Neuronal stem cell (in vitro differentiated cells): ENCODE measurements at regions not wholly inside any gene's neighbourhood (a gene's known extent, or its start where the extent isn't known, plus 50 kb on each side); places are given as distances from the start of the nearest gene placed in this dataset.

Source experiments
- DNase-seq: peaks from one replicate; pipeline ENCODE4 v3.0.0-alpha.2; 2013; ENCODE audit warnings: low spot score
- H2AFZ ChIP-seq: one replicate; pipeline ENCODE4 v1.6.1; 2013; ENCODE audit warnings: mild to moderate bottlenecking, low read length, inconsistent platforms
- H2AK5ac ChIP-seq: 2 replicates; pipeline ENCODE4 v1.6.1; 2013; ENCODE audit warnings: low read depth, mild to moderate bottlenecking, inconsistent platforms, low read length, moderate library complexity, mixed read lengths
- H2BK120ac ChIP-seq: 2 replicates; pipeline ENCODE4 v1.6.1; 2013; ENCODE audit warnings: low read depth, mild to moderate bottlenecking, inconsistent platforms, low read length, moderate library complexity, mixed read lengths
- H2BK12ac ChIP-seq: one replicate; pipeline ENCODE4 v1.6.1; 2013; ENCODE audit warnings: low read length, inconsistent platforms
- H2BK15ac ChIP-seq: 2 replicates; pipeline ENCODE4 v1.6.1; 2013; ENCODE audit warnings: mild to moderate bottlenecking, low read length, inconsistent platforms, mixed read lengths
- H2BK5ac ChIP-seq: one replicate; pipeline ENCODE4 v1.6.1; 2013; ENCODE audit warnings: inconsistent platforms, mild to moderate bottlenecking, low read length, moderate library complexity
- H3K14ac ChIP-seq: one replicate; pipeline ENCODE4 v1.6.1; 2013; ENCODE audit warnings: low read length, inconsistent platforms
- H3K18ac ChIP-seq: 2 replicates; pipeline ENCODE4 v1.6.1; 2013; ENCODE audit warnings: low read length, inconsistent platforms
- H3K23ac ChIP-seq: 2 replicates; pipeline ENCODE4 v1.6.1; 2013; ENCODE audit warnings: low read depth, mild to moderate bottlenecking, mixed read lengths, low read length, inconsistent platforms; ENCODE audit not compliant: poor library complexity
- H3K27ac ChIP-seq: replicated peaks from 3 replicates; pipeline ENCODE4 v1.5.1; 2013; ENCODE audit warnings: low read length, inconsistent platforms
- H3K27me3 ChIP-seq, 3 experiments: 2 replicates each; pipeline ENCODE4 v1.6.1; 2013; ENCODE audit warnings: low read length in 3 of 3, mild to moderate bottlenecking in 2 of 3, inconsistent platforms in 1 of 3, low read depth in 1 of 3, mixed read lengths in 1 of 3, moderate library complexity in 1 of 3; ENCODE audit not compliant: control insufficient read depth in 3 of 3, insufficient read depth in 3 of 3
- H3K36me3 ChIP-seq, 2 donors: replicated peaks in 1 of 2; 2 replicates each; pipeline ENCODE4 v1.6.1; 2013; ENCODE audit warnings: low read length in 2 of 2; ENCODE audit not compliant: control insufficient read depth in 2 of 2, insufficient read depth in 2 of 2
- H3K4ac ChIP-seq: 2 replicates; pipeline ENCODE4 v1.6.1; 2013; ENCODE audit warnings: inconsistent platforms, mild to moderate bottlenecking, low read length, moderate library complexity
- H3K4me1 ChIP-seq, 2 donors: 1 replicate in 1 of 2; 2 replicates in 1 of 2; pipeline ENCODE4 v1.6.1; 2013; ENCODE audit warnings: low read length in 2 of 2, low read depth in 1 of 2; ENCODE audit not compliant: control insufficient read depth in 2 of 2, insufficient read depth in 1 of 2
- H3K4me2 ChIP-seq: one replicate; pipeline ENCODE4 v1.6.1; 2013; ENCODE audit warnings: mild to moderate bottlenecking, low read length, inconsistent platforms; ENCODE audit not compliant: insufficient read depth, poor library complexity, severe bottlenecking
- H3K4me3 ChIP-seq, 2 donors: 2 replicates each; pipeline ENCODE4 v1.5.1; 2013; ENCODE audit warnings: low read length in 2 of 2, mild to moderate bottlenecking in 2 of 2, inconsistent platforms in 1 of 2, moderate library complexity in 1 of 2
- H3K79me1 ChIP-seq: one replicate; pipeline ENCODE4 v1.6.1; 2013; ENCODE audit warnings: low read depth, mild to moderate bottlenecking, inconsistent platforms, low read length, moderate library complexity
- H3K9ac ChIP-seq: one replicate; pipeline ENCODE4 v1.6.1; 2013; ENCODE audit warnings: mild to moderate bottlenecking, low read depth, low read length, inconsistent platforms; ENCODE audit not compliant: poor library complexity
- H3K9me3 ChIP-seq, 2 donors: replicated peaks in 1 of 2; 2 replicates each; pipeline versions ENCODE3 to v1.6.1; 2013; ENCODE audit warnings: low read length in 2 of 2, mild to moderate bottlenecking in 2 of 2, inconsistent platforms in 1 of 2, low read depth in 1 of 2, mixed read lengths in 1 of 2, moderate library complexity in 1 of 2; ENCODE audit not compliant: control insufficient read depth in 2 of 2, insufficient read depth in 1 of 2
- H4K8ac ChIP-seq: one replicate; pipeline ENCODE4 v1.6.1; 2013; ENCODE audit warnings: low read depth, mild to moderate bottlenecking, inconsistent platforms, low read length, moderate library complexity
- H4K91ac ChIP-seq: one replicate; pipeline ENCODE4 v1.6.1; 2013; ENCODE audit warnings: low read length, low read depth, mild to moderate bottlenecking, inconsistent platforms; ENCODE audit not compliant: poor library complexity
- WGBS, 2 donors: extraction: QIAGEN DNeasy Blood & Tissue Kit; methylation state at CpG; one replicate each; pipeline ENCODE4 v1.1.7; 2013; ENCODE audit warnings: missing lambda C conversion rate in 2 of 2, mixed read lengths in 1 of 2; ENCODE audit not compliant: insufficient read length in 2 of 2, insufficient replicate concordance in 1 of 2; ENCODE audit errors: extremely low coverage in 2 of 2; 5-methylcytosine and 5-hydroxymethylcytosine counted together

DNA sequence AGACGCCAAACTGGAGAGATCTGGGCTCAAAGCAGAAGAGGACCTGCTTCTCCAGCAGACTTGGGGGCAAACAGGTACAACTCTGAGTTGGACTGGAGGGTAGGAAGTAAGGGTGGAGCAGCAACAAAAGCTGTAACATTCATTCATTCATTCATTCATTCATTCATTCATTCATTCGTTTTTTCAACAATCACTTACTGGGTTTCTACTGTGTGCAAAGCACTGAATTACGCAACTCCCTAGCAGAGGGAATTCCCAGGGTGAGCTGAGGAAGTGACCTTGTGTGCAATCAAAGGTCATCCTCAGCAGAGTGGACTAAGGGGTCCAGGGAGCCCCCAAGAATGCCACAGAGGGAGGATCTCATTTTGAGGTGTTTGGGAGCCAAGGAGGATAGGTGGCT is 231.1 kb upstream of the SDK2 start:
- WGBS, 2 donors: no CpG with 5 or more reads among the region's 3 CpGs
- no peak overlapping the region for H4K8ac ChIP-seq
- DNase-seq: no peak
- peaks cover 0 to 19% (median 0%) of the 10 kb centered on the region in 3 experiments for H3K27me3 ChIP-seq
- no peak overlapping the region for H3K14ac ChIP-seq
- no peak overlapping the region for H2BK15ac ChIP-seq
- H3K9ac ChIP-seq: no peak overlapping the region
- H2BK120ac ChIP-seq: no peak overlapping the region
- no peak overlapping the region for H3K27ac ChIP-seq
- H3K18ac ChIP-seq: no peak overlapping the region
- no peak overlapping the region for H4K91ac ChIP-seq
- H3K79me1 ChIP-seq: no peaks in the 10 kb centered on the region
- no peaks in the 10 kb centered on the region for H3K9me3 ChIP-seq
- no peaks in the 10 kb centered on the region for H3K36me3 ChIP-seq
- H3K4me2 ChIP-seq: no peak overlapping the region
- peaks cover 0 to 5% of the 10 kb centered on the region in 2 donors for H3K4me1 ChIP-seq
- H3K23ac ChIP-seq: no peak overlapping the region
- H2BK12ac ChIP-seq: no peak overlapping the region
- H3K4ac ChIP-seq: no peak overlapping the region
- no peak overlapping the region for H2AK5ac ChIP-seq
- no peak overlapping the region for H2AFZ ChIP-seq
- H3K4me3 ChIP-seq: no peak overlapping the region
- H2BK5ac ChIP-seq: no peak overlapping the region

DNA sequence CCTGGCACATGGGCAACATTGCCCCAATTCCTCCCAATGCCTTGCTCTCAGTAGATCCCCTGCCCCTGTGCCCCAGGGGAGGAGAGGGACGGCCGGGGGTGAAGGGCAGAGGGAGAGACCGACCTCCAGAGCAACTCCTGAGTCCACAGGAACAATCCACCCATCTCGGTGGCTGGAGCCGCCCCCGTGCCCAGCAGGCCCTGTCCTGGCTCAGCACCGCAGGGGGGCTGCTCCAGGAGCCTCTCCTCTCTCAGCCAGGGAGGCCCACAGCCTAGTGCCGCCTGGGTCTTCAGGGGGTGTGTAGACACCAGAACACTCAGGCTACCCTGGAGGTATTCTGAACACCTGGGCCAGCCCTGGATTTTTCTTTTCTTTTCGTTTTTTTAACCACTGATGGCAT is 233.7 kb upstream of the SDK2 start:
- Histone ChIP-seq H2BK5ac (no peak overlapping the region), H4K8ac (no peak overlapping the region), H4K91ac (no peak overlapping the region), H3K23ac (no peak overlapping the region), H2AFZ (no peak overlapping the region), H3K9ac (no peak overlapping the region), H3K4ac (no peak overlapping the region), H3K14ac (no peak overlapping the region), H3K18ac (no peak overlapping the region), H2BK120ac (no peak overlapping the region), H2BK15ac (peak overlapping the region; percentile 7), H3K27ac (no peak overlapping the region), H3K4me2 (no peak overlapping the region), H2BK12ac (no peak overlapping the region), H3K27me3 (peaks cover 0 to 19% (median 0%) of the 10 kb centered on the region in 3 experiments), H2AK5ac (no peak overlapping the region), H3K79me1 (no peaks in the 10 kb centered on the region), H3K4me1 (peaks cover 0 to 5% of the 10 kb centered on the region in 2 donors), H3K36me3 (no peaks in the 10 kb centered on the region), H3K9me3 (no peaks in the 10 kb centered on the region), H3K4me3 (no peak overlapping the region)
- WGBS, 2 donors: no CpG with 5 or more reads among the region's 9 CpGs
- DNase-seq: no peak

- Histone ChIP-seq H4K8ac (no peak overlapping the region), H4K91ac (no peak overlapping the region), H2BK5ac (no peak overlapping the region), H3K36me3 (no peaks in the 10 kb centered on the region), H3K9me3 (no peaks in the 10 kb centered on the region), H2AFZ (no peak overlapping the region), H3K4me3 (no peak overlapping the region), H2BK12ac (no peak overlapping the region), H3K27me3 (peaks cover 0 to 19% (median 0%) of the 10 kb centered on the region in 3 experiments), H2AK5ac (no peak overlapping the region), H3K4ac (no peak overlapping the region), H3K79me1 (no peaks in the 10 kb centered on the region), H3K4me1 (peaks cover 0 to 5% of the 10 kb centered on the region in 2 donors), H3K9ac (no peak overlapping the region), H2BK15ac (no peak overlapping the region), H3K23ac (no peak overlapping the region), H2BK120ac (no peak overlapping the region), H3K4me2 (no peak overlapping the region), H3K14ac (no peak overlapping the region), H3K27ac (no peak overlapping the region), H3K18ac (no peak overlapping the region)
- no CpG with 5 or more reads among the region's 14 CpGs for WGBS, 2 donors
- DNase-seq: no peak
These were observed 234.7 kb upstream of the SDK2 start for GRCh38 chr17:73878923-73879322.

DNA sequence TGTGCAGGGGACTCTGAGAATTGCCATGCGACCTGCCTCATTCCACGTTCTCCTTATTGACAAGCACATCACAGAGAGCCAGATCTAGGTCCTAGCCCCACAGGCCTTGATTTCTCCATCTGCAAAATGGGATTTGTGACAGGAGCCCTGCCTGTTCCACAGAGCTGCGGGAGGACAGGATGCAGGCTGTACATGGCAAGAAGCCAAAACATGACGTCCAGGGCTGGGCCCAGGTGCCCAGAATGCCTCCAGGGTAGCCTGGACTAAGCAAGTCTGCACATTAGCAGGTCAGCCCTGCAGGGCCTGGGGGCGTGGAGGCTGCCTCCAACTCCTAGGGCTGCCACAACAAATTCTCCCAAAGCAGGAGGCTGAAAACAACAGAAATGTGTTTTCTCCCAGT is 235.7 kb upstream of the SDK2 start:
- Histone ChIP-seq H2BK120ac (no peak overlapping the region), H3K4me1 (peaks cover 0 to 4% of the 10 kb centered on the region in 2 donors), H3K23ac (no peak overlapping the region)

More for the DNA sequence above, 235.7 kb upstream of the SDK2 start:
- H3K14ac ChIP-seq: no peak overlapping the region
- no peaks in the 10 kb centered on the region for H3K9me3 ChIP-seq
- H2BK5ac ChIP-seq: no peak overlapping the region
- no peak overlapping the region for H3K4me2 ChIP-seq
- DNase-seq: no peak
- H2AK5ac ChIP-seq: no peak overlapping the region
- H3K79me1 ChIP-seq: no peaks in the 10 kb centered on the region
- H3K18ac ChIP-seq: peak overlapping the region; percentile 72
- no peak overlapping the region for H3K27ac ChIP-seq
- peak overlapping the region; percentile 43 for H2BK12ac ChIP-seq
- H4K91ac ChIP-seq: no peak overlapping the region
- H2AFZ ChIP-seq: no peak overlapping the region
- H3K36me3 ChIP-seq: no peaks in the 10 kb centered on the region
- no peak overlapping the region for H3K4ac ChIP-seq
- H3K9ac ChIP-seq: no peak overlapping the region
- H2BK15ac ChIP-seq: peak overlapping the region; percentile 20
- H3K27me3 ChIP-seq: peaks cover 0 to 19% (median 0%) of the 10 kb centered on the region in 3 experiments
- H4K8ac ChIP-seq: no peak overlapping the region
- H3K4me3 ChIP-seq: peak overlapping the region in 1 of 2 donors; percentile 57
- WGBS, 2 donors: no CpG with 5 or more reads among the region's 5 CpGs
